Transverse colon (tissue), 4 donors: ENCODE measurements at regions not wholly inside any gene's neighbourhood (a gene's known extent, or its start where the extent isn't known, plus 50 kb on each side); places are given as distances from the start of the nearest gene placed in this dataset.
"Not testable (repeated sequence)": the region's sequence is repeated elsewhere in the genome, so short reads cannot be mapped to it uniquely, and the experiment has no call there.

Source experiments
- DNase-seq: peaks from one replicate; pipeline ENCODE4 v3.0.0-alpha.2; 2019
- H3K27ac ChIP-seq, 4 donors: fragments of 200-600 bp; sonication (generic); 2 replicates each; pipeline ENCODE4 v1.5.1; 2016 to 2018; ENCODE audit warnings: inconsistent platforms in 4 of 4
- H3K27me3 ChIP-seq: fragments of 200-600 bp; sonication (generic); 2 replicates; pipeline ENCODE4 v1.5.1; 2017; ENCODE audit warnings: inconsistent platforms
- H3K36me3 ChIP-seq, 4 donors: fragments of 200-600 bp; sonication (generic); 2 replicates each; pipeline ENCODE4 v1.5.1; 2017 to 2019; ENCODE audit warnings: inconsistent platforms in 4 of 4
- H3K4me1 ChIP-seq, 4 donors: fragments of 200-600 bp; sonication (generic); 2 replicates each; pipeline ENCODE4 v1.5.1; 2017 to 2020; ENCODE audit warnings: inconsistent platforms in 4 of 4
- H3K4me3 ChIP-seq, 4 donors: fragments of 200-600 bp; sonication (generic); 1 replicate in 1 of 4; 2 replicates in 3 of 4; pipeline versions ENCODE4 v1.5.1 to v1.6.1; 2017 to 2019; ENCODE audit warnings: inconsistent platforms in 4 of 4
- H3K9me3 ChIP-seq, 2 donors: fragments of 200-600 bp; sonication (generic); 2 replicates each; pipeline ENCODE4 v1.5.1; 2017 to 2019; ENCODE audit warnings: inconsistent platforms in 2 of 2
- EP300 ChIP-seq: sonication (generic); formaldehyde crosslinking; IDR thresholded peaks from one replicate; pipeline ENCODE4 v1.6.1; 2017; ENCODE audit warnings: antibody characterized with exemption, low read depth
- POLR2A ChIP-seq: fragments of 450-650 bp; IDR thresholded peaks from one replicate; pipeline ENCODE4 v1.6.1; 2016; ENCODE audit warnings: antibody characterized with exemption, mild to moderate bottlenecking, moderate library complexity
- POLR2AphosphoS5 ChIP-seq, 3 donors: sonication (generic); formaldehyde crosslinking; IDR thresholded peaks; one replicate each; pipeline ENCODE4 v1.6.1; 2016; ENCODE audit warnings: antibody characterized with exemption in 3 of 3
- WGBS, 2 donors: methylation state at CpG; one replicate each; pipeline ENCODE4 v1.1.5; 2018; ENCODE audit warnings: low coverage in 1 of 2; 5-methylcytosine and 5-hydroxymethylcytosine counted together
- in situ Hi-C, 4 donors: fragments of 200-750 bp; cut with MboI; loops; one replicate each; pipeline versions ENCODE4 v1.15.0 to v1.15.1; 2017; ENCODE audit warnings: low sequenced_read_pairs in 3 of 4, low pct_ligation_motif_present in 1 of 4, low pct_unique_long_range_greater_than_20kb in 1 of 4
- intact Hi-C: fragments of 100-400 bp; cut with DNase I; formaldehyde crosslinking; loops from one replicate; pipeline ENCODE4 v1.15.1; 2023; ENCODE audit warnings: low total_unique reads
- TF ChIP-seq, protein P1 (sequence below), 5 experiments: fragments of 200-600 bp in 3 of 5; fragments of 450-650 bp in 2 of 5; sonication (generic) in 3 of 5; IDR thresholded peaks; 1 replicate in 2 of 5; 2 replicates in 3 of 5; pipeline ENCODE4 v1.5.1; 2016 to 2017; ENCODE audit warnings: antibody characterized with exemption in 5 of 5, inconsistent platforms in 3 of 5, mild to moderate bottlenecking in 2 of 5, moderate library complexity in 1 of 5

DNA sequence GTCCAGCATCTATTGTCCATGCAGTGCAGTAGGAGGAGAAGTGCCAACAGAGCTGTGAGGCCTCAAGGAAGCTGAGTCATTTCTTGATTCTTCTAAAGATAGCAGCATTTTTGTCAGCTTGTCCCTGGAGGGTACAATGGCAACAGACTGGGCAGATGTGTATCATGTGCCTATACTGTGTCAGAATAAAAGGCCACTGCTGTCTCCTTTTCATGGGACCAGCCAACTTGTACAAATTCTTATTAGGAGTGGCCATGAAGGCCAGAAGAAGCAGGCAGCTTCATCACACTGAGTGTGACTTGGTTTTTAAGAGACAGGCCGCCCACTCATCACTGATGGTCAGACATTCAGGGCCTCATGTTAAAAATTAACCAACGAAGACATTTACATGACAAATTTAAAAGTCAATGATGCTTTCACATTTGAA is 185.0 kb upstream of the FAM241A start:
- H3K36me3 ChIP-seq = no peaks in the 10 kb centered on the region
- WGBS, 2 donors = 83 to 89% methylated on average over 1 to 2 of the region's 2 CpGs
- DNase-seq = no peak
- intact Hi-C loops = no loop called here
- peaks cover 0 to 18% (median 5%) of the 10 kb centered on the region in 4 donors for H3K4me1 ChIP-seq
- no peaks in the 10 kb centered on the region for H3K27me3 ChIP-seq
- no peak overlapping the region for H3K27ac ChIP-seq
- in situ Hi-C loops = no loop called here
- H3K4me3 ChIP-seq = no peak overlapping the region
- no peaks in the 10 kb centered on the region for H3K9me3 ChIP-seq
- TF ChIP-seq POLR2A (no peak), POLR2AphosphoS5 (IDR thresholded peaks at IDR 0.05) (no peak), EP300 (no peak)
- TF ChIP-seq, protein P1, sequence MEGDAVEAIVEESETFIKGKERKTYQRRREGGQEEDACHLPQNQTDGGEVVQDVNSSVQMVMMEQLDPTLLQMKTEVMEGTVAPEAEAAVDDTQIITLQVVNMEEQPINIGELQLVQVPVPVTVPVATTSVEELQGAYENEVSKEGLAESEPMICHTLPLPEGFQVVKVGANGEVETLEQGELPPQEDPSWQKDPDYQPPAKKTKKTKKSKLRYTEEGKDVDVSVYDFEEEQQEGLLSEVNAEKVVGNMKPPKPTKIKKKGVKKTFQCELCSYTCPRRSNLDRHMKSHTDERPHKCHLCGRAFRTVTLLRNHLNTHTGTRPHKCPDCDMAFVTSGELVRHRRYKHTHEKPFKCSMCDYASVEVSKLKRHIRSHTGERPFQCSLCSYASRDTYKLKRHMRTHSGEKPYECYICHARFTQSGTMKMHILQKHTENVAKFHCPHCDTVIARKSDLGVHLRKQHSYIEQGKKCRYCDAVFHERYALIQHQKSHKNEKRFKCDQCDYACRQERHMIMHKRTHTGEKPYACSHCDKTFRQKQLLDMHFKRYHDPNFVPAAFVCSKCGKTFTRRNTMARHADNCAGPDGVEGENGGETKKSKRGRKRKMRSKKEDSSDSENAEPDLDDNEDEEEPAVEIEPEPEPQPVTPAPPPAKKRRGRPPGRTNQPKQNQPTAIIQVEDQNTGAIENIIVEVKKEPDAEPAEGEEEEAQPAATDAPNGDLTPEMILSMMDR (IDR thresholded peaks at IDR 0.05) = no peak

GRCh38 chr4:111961026-111961425 is 184.2 kb upstream of the FAM241A start:
- H3K27me3 ChIP-seq, H3K27ac ChIP-seq, H3K4me3 ChIP-seq, H3K9me3 ChIP-seq, H3K36me3 ChIP-seq, in situ Hi-C loops, intact Hi-C loops, DNase-seq: not testable (repeated sequence)
- H3K4me1 ChIP-seq = peaks cover 0 to 18% (median 5%) of the 10 kb centered on the region in 4 donors
- WGBS, 2 donors = 76 to 89% methylated on average over 5 of the region's 5 CpGs

DNA sequence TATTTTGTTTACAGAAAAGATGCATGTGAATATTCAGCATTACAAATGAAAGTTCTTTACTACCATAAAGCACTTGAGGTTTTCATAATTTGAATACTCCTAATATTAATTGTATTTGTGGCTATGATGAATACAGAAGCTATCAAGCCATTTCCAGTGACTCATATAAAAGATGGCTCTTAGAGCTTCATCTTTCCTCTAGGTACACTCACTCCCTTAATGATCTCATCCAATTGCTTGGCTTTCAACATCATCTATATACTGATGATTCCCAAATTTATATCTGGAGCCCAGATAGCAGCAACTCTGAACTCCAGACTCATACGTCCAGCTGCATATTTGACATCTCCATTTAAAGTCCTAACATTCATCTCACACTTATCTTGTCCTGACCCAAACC is 183.4 kb upstream of the FAM241A start:
- in situ Hi-C loops = no loop called here
- no peak for DNase-seq
- H3K4me3 ChIP-seq = no peak overlapping the region
- no peaks in the 10 kb centered on the region for H3K9me3 ChIP-seq
- no peaks in the 10 kb centered on the region for H3K36me3 ChIP-seq
- WGBS, 2 donors = 57 to 88% methylated on average over 1 of the region's 1 CpG
- H3K27ac ChIP-seq = no peak overlapping the region
- TF ChIP-seq POLR2A (no peak), EP300 (no peak), POLR2AphosphoS5 (IDR thresholded peaks at IDR 0.05) (no peak)
- TF ChIP-seq, protein P1 (IDR thresholded peaks at IDR 0.05) = no peak
- peaks cover 0 to 18% (median 5%) of the 10 kb centered on the region in 4 donors for H3K4me1 ChIP-seq
- intact Hi-C loops = no loop called here
- no peaks in the 10 kb centered on the region for H3K27me3 ChIP-seq

DNA sequence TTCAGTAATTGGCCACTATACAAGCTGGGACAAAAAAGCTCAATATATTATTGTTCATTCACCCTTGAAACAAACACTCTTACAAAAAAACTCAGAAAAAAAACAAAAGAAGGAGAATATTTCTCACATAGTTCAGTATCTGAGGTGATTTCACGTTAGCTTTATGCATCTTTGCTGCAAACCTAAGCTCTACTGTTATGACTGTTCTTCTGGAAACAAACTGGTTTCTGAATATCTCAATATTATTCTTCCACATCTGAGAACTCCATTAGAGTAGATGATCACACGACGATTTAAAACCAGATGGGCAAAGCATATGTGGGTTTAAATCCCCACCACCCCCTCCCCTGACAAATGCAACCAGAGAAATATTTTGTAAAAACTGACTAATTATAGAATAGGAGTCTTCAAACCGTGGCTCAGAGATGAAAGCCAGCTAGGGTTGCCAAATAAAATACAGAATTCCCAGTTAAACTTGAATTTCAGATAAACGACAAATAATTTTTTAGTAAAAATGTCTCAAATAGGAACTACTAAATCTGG is 182.0 kb upstream of the FAM241A start:
- H3K36me3 ChIP-seq = no peaks in the 10 kb centered on the region
- intact Hi-C loops (no loop called here), in situ Hi-C loops (no loop called here)
- no peaks in the 10 kb centered on the region for H3K27me3 ChIP-seq
- H3K4me1 ChIP-seq = peaks cover 0 to 11% (median 2%) of the 10 kb centered on the region in 4 donors
- no peak overlapping the region for H3K4me3 ChIP-seq
- H3K9me3 ChIP-seq = no peaks in the 10 kb centered on the region
- WGBS, 2 donors = 61 to 62% methylated on average over 3 to 5 of the region's 5 CpGs
- H3K27ac ChIP-seq = no peak overlapping the region
- DNase-seq = no peak
- TF ChIP-seq POLR2A = no peak
- TF ChIP-seq, protein P1 (IDR thresholded peaks at IDR 0.05) = no peak
- no peak for TF ChIP-seq POLR2AphosphoS5 (IDR thresholded peaks at IDR 0.05)
- TF ChIP-seq EP300 = no peak

- Histone ChIP-seq H3K27ac (peak overlapping the region; percentile 43 to 71 (median 60)), H3K9me3 (peaks cover 0 to 3% of the 10 kb centered on the region in 2 donors), H3K4me3 (no peak overlapping the region), H3K27me3 (no peaks in the 10 kb centered on the region), H3K36me3 (no peaks in the 10 kb centered on the region), H3K4me1 (peaks cover 0 to 15% (median 8%) of the 10 kb centered on the region in 4 donors)
- TF ChIP-seq POLR2AphosphoS5 (IDR thresholded peaks at IDR 0.05) (peak in 1 of 3 donors; percentile 18), POLR2A (no peak)
- in situ Hi-C loops = no loop called here
- intact Hi-C loops = no loop called here
- 82% methylated on average over 7 of the region's 7 CpGs; no CpG with 5 or more reads in 1 of the 2 donors for WGBS, 2 donors
- DNase-seq = peak; percentile 73
Observed at GRCh38 chr4:111977419-111977965, 167.8 kb upstream of the FAM241A start.
